Caco-2 (cell line): ENCODE measurements at regions not wholly inside any gene's neighbourhood (a gene's known extent, or its start where the extent isn't known, plus 50 kb on each side); places are given as distances from the start of the nearest gene placed in this dataset.

Experiments used
- BruUV-seq: library from RNA; stranded (reverse); fragments of 400-500 nt; replicated peaks from 2 replicates; lab custom pipeline; 2021; lab: Mats Ljungman, UMichigan
- CTCF ChIA-PET: fragments of 300-600 bp; sonication (Branson Sonifier 250); formaldehyde crosslinking; loops from one replicate; lab custom pipeline; 2022; ENCODE audit warnings: antibody characterized with exemption; lab: Charles Lee
- POLR2A ChIA-PET: fragments of 300-600 bp; sonication (Branson Sonifier 250); formaldehyde crosslinking; loops from one replicate; lab custom pipeline; 2022; ENCODE audit warnings: antibody characterized with exemption; lab: Charles Lee
- DNase-seq, 2 experiments: peaks; one replicate each; pipeline versions ENCODE4 v3.0.0 to v3.0.0-alpha.2; 2020 to 2022
- H3K27me3 ChIP-seq: replicated peaks from 2 replicates; pipeline ENCODE4 v1.6.0; 2011; ENCODE audit warnings: low read length; ENCODE audit not compliant: control insufficient read depth, insufficient read depth
- H3K36me3 ChIP-seq: 2 replicates; pipeline ENCODE4 v1.5.1; 2011; ENCODE audit warnings: low read length; ENCODE audit not compliant: control insufficient read depth, insufficient read depth
- H3K4me1 ChIP-seq: fragments of 250-450 bp; sonication (Bioruptor Pico); 2 replicates; pipeline ENCODE4 v1.5.1; 2020; ENCODE audit warnings: mild to moderate bottlenecking
- H3K4me3 ChIP-seq: 2 replicates; pipeline ENCODE4 v1.5.1; 2011; ENCODE audit warnings: low read depth, mild to moderate bottlenecking, control low read depth, low read length
- H3K9me3 ChIP-seq: fragments of 250-450 bp; sonication (Bioruptor Pico); 2 replicates; pipeline ENCODE4 v1.5.1; 2020; ENCODE audit warnings: mild to moderate bottlenecking, moderate library complexity
- H3K27ac Mint-ChIP-seq: one replicate; pipeline ENCODE4 v1.8.0; 2022; ENCODE audit warnings: mixed read lengths; ENCODE audit not compliant: unreplicated experiment
- H3K27me3 Mint-ChIP-seq: one replicate; pipeline ENCODE4 v1.8.0; 2022; ENCODE audit warnings: mixed read lengths; ENCODE audit not compliant: insufficient read depth, unreplicated experiment
- H3K36me3 Mint-ChIP-seq: one replicate; pipeline ENCODE4 v1.8.0; 2022; ENCODE audit warnings: mild to moderate bottlenecking, mixed read lengths; ENCODE audit not compliant: insufficient read depth, unreplicated experiment
- H3K4me1 Mint-ChIP-seq: one replicate; pipeline ENCODE4 v1.8.0; 2022; ENCODE audit warnings: low read depth, mixed read lengths; ENCODE audit not compliant: unreplicated experiment
- H3K4me3 Mint-ChIP-seq: one replicate; pipeline ENCODE4 v1.8.0; 2022; ENCODE audit warnings: mild to moderate bottlenecking, moderate library complexity, mixed read lengths; ENCODE audit not compliant: unreplicated experiment
- H3K9me3 Mint-ChIP-seq: one replicate; pipeline ENCODE4 v1.8.0; 2022; ENCODE audit warnings: mixed read lengths; ENCODE audit not compliant: unreplicated experiment
- intact Hi-C: fragments of 100-400 bp; cut with micrococcal nuclease; formaldehyde crosslinking; loops from one replicate; pipeline ENCODE4 v1.10.0; 2022; ENCODE audit not compliant: unreplicated experiment
- TF ChIP-seq, protein P1 (sequence below), 2 experiments: fragments of 200-600 bp in 1 of 2; IDR thresholded peaks; 1 replicate in 1 of 2; 2 replicates in 1 of 2; pipeline versions ENCODE4 v1.5.1 to v1.8.0; 2011 to 2022; ENCODE audit warnings: antibody characterized with exemption in 1 of 2, control low read depth in 1 of 2, inconsistent platforms in 1 of 2, low read depth in 1 of 2, low read length in 1 of 2, mild to moderate bottlenecking in 1 of 2, moderate library complexity in 1 of 2; ENCODE audit not compliant: insufficient read depth in 1 of 2, severe bottlenecking in 1 of 2, unreplicated experiment in 1 of 2

GRCh38 chr17:69744512-69745070 is 330.1 kb downstream of the MAP2K6 start:
- intact Hi-C loops = no loop called here
- no peak for DNase-seq
- ChIA-PET POLR2A (no interaction called here), CTCF (no interaction called here)
- H3K36me3 ChIP-seq = no peaks in the 10 kb centered on the region
- TF ChIP-seq, protein P1, sequence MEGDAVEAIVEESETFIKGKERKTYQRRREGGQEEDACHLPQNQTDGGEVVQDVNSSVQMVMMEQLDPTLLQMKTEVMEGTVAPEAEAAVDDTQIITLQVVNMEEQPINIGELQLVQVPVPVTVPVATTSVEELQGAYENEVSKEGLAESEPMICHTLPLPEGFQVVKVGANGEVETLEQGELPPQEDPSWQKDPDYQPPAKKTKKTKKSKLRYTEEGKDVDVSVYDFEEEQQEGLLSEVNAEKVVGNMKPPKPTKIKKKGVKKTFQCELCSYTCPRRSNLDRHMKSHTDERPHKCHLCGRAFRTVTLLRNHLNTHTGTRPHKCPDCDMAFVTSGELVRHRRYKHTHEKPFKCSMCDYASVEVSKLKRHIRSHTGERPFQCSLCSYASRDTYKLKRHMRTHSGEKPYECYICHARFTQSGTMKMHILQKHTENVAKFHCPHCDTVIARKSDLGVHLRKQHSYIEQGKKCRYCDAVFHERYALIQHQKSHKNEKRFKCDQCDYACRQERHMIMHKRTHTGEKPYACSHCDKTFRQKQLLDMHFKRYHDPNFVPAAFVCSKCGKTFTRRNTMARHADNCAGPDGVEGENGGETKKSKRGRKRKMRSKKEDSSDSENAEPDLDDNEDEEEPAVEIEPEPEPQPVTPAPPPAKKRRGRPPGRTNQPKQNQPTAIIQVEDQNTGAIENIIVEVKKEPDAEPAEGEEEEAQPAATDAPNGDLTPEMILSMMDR (IDR thresholded peaks at IDR 0.05; ENCODE audit: insufficient read depth in 1 of 2, low read depth in 1 of 2, low read length in 1 of 2, severe bottlenecking in 1 of 2, unreplicated experiment in 1 of 2) = no peak
- H3K27ac Mint-ChIP-seq = no peak overlapping the region
- H3K4me1 ChIP-seq = no peaks in the 10 kb centered on the region
- H3K36me3 Mint-ChIP-seq = no peaks in the 10 kb centered on the region
- no peaks in the 10 kb centered on the region for H3K4me1 Mint-ChIP-seq
- no peaks in the 10 kb centered on the region for H3K9me3 Mint-ChIP-seq
- H3K4me3 Mint-ChIP-seq = no peak overlapping the region
- BruUV-seq = no TSS peak
- H3K27me3 ChIP-seq = no peaks in the 10 kb centered on the region
- H3K4me3 ChIP-seq = no peak overlapping the region
- no peaks in the 10 kb centered on the region for H3K27me3 Mint-ChIP-seq
- peaks cover 6% of the 10 kb centered on the region; the same call in 1 of the 2 replicates for H3K9me3 ChIP-seq

DNA sequence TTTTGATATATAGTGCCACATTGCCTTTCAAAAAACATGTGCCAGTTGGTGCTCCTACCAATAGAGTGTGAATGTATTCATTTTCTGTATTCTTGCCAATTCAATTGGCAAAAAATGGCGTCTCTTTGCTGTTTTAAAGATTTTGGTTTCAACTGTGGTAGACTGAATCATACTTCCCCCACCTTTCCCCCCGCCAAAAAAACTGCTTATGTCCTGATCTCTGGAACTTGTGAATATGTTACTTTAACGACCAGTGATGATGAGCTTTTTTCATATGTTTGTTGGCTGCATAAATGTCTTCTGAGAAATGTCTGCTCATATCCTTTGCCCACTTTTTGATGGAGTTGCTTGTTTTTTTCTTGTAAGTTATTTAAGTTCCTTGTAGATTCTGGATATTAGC is 325.1 kb upstream of the KCNJ16 start:
- no peak overlapping the region for H3K4me3 Mint-ChIP-seq
- no TSS peak for BruUV-seq
- Histone ChIP-seq H3K27me3 (no peaks in the 10 kb centered on the region), H3K9me3 (peaks cover 6% of the 10 kb centered on the region; the same call in 1 of the 2 replicates), H3K4me3 (no peak overlapping the region), H3K36me3 (no peaks in the 10 kb centered on the region), H3K4me1 (no peaks in the 10 kb centered on the region)
- no peak overlapping the region for H3K27ac Mint-ChIP-seq
- TF ChIP-seq, protein P1 (IDR thresholded peaks at IDR 0.05; ENCODE audit: insufficient read depth in 1 of 2, low read depth in 1 of 2, low read length in 1 of 2, severe bottlenecking in 1 of 2, unreplicated experiment in 1 of 2) = no peak
- no peaks in the 10 kb centered on the region for H3K27me3 Mint-ChIP-seq
- peaks cover 19% of the 10 kb centered on the region for H3K9me3 Mint-ChIP-seq
- no peaks in the 10 kb centered on the region for H3K4me1 Mint-ChIP-seq
- no peak for DNase-seq
- H3K36me3 Mint-ChIP-seq = no peaks in the 10 kb centered on the region
- POLR2A ChIA-PET = no interaction called here
- CTCF ChIA-PET = no interaction called here
- intact Hi-C loops = no loop called here

DNA sequence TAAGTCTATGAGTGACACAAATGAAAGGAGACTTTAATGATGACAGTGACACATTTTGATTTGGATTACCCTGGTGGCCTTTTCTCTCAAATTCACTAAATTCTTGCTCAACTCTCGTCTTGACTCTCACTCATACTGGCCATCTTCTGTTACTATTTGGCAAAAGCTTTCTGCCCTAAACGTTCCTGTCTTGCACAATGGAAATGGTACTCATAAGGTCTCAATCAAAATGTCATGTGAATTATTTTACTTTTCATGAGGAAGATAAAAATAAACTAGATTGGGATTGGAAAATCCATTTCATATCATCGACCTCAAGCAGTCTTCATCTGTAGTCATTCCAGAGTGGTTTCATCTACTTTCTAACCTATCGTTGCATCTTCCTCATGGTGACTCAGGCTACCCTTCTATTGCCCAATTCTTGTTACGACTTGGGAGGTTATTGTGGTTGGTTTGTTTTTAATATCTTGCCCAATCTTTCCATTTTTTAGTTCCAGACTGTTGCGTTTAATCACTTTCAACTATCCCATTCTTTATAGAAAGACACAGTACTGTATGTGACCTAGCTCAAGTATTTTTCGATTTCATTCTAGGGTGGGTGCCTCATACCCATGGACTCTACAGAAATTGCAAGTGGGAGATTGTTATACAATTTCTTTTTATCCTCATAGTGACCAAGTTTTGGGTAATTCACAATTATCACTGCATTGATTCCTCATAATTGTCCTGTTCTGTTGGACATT is 317.2 kb upstream of the KCNJ16 start:
- TF ChIP-seq, protein P1 (IDR thresholded peaks at IDR 0.05; ENCODE audit: insufficient read depth in 1 of 2, low read depth in 1 of 2, low read length in 1 of 2, severe bottlenecking in 1 of 2, unreplicated experiment in 1 of 2) = no peak
- intact Hi-C loops = no loop called here
- ChIA-PET CTCF (interaction anchor here (0.6 kb wide), 1 partner anchor 866 kb away, joined by 5 read pairs; no protein-coding TSS in a partner anchor), POLR2A (no interaction called here)
- Mint-ChIP-seq H3K4me1 (peaks cover 21% of the 10 kb centered on the region), H3K36me3 (peaks cover 7% of the 10 kb centered on the region), H3K27me3 (no peaks in the 10 kb centered on the region), H3K27ac (no peak overlapping the region), H3K9me3 (peaks cover 34% of the 10 kb centered on the region), H3K4me3 (no peak overlapping the region)
- Histone ChIP-seq H3K9me3 (peaks cover 12% of the 10 kb centered on the region), H3K27me3 (no peaks in the 10 kb centered on the region), H3K36me3 (no peaks in the 10 kb centered on the region), H3K4me3 (no peak overlapping the region), H3K4me1 (peaks cover 19% of the 10 kb centered on the region)
- DNase-seq = no peak
- no TSS peak for BruUV-seq
